ENCODE measurements at regions not wholly inside any gene's neighbourhood (a gene's known extent, or its start where the extent isn't known, plus 50 kb on each side); places are given as distances from the start of the nearest gene placed in this dataset.
"Not testable (repeated sequence)": the region's sequence is repeated elsewhere in the genome, so short reads cannot be mapped to it uniquely, and the experiment has no call there.

DNA sequence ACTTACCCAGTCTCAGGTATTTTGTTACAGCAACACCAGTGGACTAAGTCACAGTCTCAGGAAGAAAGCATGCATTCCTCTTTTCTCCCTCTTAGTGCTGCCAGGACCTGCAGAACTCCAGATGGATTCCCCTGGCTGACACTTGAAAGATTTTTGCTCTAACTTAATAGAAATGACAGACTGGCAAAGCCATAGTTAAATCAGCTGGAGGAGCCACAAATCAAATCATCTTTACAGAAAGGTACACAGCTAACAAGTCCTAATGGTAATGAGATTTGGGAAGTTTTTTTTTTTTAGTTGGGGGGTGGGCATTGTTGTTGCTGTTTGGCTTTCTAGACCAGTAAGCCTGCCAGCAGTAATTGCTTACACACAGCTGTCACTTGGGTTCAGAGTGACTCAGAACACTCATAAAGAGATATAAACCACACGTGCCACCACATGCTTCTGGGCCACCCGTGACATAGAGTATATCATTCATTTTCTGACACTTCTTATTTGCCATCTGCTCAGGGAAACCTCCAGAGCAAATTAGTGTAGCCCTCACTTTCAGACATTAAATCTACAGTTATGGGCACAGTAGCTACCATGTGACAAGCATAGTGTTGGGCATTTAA is 72.4 kb downstream of the FH start:
- DNase-seq = peak in 1 of 5 experiments; percentile 24

DNA sequence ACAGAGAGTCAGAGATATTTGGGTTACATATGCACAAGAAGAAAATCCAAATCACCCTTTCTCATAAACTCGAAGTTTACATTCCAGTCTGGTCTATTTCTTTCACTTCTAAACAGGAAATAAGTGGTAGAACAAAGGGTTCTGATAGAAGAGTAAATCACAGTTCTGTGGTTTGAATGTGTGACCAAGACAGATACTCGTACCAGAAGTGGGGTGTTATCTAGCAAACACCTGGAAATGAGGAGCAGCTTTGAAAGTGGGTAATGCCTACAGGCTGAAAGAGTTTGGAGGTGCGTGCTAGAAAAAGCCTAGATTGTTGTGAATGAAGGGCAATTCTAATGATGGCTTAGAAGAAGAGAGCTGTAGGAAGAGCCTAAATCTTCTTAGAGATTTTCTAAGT is 74.7 kb downstream of the FH start:
- peak in 1 of 5 experiments; percentile 23 for DNase-seq

DNA sequence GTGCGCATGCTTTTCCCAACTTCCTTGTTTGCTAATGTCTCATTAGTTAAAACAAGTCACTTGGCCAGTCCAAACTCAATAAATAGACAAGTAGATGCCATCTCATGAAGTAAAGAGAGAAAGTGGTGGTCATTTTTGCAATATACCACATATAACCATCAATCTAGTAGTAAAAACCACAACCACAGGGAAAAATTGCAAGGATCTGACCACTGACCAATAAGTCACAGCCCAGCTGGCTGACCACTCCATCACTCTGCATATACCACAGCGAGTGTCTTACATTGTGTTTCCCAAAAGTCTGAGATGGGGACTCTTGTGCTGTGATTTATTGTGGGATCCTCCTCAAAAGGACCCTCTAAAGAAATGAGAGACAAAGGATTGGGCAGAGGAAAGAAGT is 76.0 kb downstream of the FH start:
- no peak for DNase-seq

DNA sequence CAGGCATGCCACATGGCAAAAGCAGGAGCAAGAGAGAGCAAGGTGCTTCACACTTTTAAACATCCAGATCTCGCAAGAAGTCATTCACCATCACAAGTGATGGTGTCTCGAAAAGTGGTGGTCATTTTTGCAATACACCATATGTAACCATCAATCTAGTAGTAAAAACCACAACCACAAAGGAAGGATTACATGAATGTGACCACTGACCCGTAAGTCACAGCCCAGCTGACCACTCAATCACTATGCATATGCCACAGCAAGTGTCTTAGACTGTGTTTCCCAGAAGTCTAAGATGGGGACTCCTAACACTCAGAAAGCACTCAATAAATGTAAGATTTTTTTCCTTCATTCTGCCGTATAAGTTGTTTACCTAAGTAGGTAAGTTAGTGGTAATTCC is 76.9 kb downstream of the FH start:
- no peak for DNase-seq

DNA sequence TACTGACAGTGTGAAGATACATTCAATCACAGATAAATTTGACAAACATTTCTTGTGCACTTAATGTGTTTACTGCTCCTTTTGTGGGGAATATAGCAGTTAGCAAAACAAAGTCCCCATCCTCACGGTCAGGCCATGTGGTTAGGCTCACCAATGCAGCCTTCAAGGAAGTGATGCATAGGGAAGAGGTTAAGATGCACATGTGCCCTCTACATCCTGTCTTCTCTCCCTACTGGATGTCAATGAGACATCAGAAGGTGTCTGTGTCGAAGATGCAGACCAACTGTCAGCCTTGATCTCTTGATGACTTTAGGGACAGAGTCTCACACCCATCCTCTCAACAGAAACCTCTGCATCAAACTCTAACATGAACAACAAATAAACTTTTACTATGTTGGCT is 78.7 kb downstream of the FH start:
- no peak for DNase-seq

DNA sequence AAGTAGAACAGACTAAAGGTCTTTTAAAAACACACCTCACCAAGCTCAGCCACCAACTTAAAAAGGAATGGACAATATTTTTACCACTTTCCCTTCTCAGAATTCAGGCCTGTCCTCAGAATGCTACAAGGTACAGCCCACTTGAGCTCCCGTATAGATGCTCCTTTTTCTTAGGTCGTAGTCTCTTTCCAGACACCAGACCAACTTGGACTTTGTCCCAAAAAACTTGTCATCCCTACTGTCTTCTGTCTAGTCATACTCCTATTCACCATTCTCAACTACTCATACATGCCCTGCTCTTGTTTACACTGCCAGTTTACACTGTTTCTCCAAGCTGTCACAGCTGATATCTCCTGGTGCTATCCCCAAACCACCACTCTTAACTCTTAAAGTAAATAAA is 80.9 kb downstream of the FH start:
- not testable (repeated sequence) for DNase-seq

DNA sequence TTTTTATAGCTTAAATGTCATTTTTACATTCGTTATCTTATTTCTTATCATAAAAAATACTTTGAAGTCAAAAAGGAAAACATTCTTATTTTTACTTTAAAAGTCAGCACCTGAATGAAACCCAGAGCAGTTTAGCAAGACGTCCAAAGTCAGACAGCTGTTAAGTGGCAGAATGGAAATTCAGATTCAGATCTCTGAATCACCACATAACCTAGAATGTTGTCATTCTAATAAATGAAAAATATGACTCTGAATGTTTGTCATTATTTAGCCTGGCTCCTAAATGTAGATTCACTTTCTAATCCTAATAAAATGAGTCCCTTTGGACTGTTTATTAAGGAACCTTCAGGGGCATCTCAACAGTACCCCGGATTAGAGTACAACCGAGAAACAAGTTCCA is 75.2 kb upstream of the RGS7 start:
- DNase-seq = no peak

DNA sequence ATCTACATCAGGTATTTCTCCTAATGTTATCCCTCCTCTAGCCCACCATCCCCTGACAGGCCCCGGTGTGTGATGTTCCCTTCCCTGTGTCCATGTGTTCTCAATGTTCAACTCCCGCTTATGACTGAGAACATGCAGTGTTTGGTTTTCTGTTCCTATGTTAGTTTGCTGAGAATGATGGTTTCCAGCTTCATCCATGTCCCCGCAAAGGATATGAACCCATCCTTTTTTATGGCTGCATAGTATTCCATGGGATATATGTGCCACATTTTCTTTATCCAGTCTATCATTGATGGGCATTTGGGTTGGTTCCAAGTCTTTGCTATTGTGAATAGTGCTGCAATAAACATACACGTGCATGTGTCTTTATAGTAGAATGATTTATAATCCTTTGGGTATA is 68.1 kb upstream of the RGS7 start:
- not testable (repeated sequence) for DNase-seq

DNA sequence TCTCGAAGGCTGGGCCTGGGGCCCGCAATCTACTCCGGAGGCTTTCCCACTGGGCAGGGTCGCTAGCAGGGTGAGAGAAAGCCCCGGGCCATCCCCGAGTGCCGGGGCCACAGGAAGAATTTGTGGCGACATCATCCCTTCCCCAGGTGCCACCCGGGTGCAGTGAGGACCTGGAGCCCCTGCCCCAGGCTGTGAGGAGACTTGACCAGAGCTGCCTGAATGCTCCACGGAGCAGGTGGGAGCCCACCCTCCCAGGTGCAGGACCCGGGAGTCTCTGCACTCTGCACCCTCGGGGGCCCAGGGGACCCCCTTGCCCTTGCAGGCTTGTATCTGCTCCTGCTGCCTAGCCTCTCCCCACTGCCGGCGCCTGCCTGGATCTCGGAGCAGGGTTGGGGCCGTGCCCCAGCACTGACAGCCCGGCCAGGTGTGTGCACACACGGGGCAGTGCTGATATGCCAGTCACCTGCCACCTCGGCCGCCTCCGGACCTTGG is 67.5 kb upstream of the RGS7 start:
- DNase-seq = no peak

DNA sequence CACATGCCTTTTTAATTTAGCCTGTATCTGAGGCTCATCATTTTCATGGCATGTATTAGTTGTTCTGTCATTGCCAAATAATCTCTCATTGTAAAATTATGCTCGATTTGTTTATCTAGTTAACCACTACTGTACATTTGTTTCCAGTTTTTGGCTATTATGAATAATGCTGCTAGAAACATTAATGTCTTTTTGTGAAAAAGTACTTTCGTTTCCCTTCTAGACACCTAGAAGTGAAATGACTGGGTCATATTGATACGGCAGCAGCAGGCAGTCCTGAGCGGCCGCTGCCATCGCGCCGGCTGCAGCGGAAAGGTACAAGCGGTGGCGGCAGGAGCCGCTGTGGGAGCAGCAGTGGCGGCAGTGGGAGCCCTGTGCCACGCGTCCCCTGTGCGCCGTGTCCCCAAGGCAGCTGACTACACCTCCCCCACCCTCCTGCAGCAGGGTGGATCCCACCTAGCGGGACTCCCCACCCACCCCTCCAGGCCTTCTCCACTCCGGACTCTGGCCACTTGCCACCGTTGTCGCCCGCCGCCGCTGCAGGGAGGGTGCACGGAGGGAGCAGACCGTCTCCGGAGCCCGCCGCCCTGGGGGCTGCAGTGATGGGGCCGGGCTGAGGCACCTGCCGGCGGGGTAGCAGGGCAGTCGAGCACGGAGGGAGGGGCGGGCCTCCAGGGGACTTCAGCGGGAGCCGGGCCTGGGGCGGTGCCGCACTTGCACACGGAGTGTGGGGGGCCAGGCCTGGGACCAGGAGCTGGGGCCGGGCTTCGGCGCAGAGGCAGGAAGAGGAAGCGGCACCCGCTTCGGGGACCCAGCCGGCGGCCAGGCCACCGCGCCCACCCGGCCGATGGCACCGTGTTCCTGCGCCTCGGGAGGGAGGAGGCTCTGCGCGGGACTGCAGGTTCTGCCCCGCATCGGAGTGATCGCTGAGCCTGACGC is 66.8 kb upstream of the RGS7 start:
- peak in 1 of 5 experiments; percentile 57 for DNase-seq

DNA sequence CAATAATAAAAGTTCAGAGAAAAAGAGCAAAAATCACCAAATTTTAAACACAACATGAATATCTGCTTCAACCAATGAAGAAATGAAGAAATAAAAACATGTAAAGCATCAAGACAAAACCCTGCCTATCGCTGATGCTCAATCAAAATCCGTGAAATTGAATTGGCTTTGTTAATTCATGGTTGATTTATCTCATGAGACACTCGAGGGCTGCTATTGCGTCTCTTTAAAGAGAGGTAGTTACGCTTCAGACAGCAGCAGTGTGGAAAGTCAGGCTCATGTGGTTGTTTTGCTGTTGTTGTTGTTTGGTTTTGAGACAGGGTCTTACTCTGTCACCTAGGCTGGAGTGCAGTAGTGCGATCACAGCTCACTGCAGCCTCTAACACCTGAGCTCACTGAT is 65.5 kb upstream of the RGS7 start:
- DNase-seq = no peak

DNA sequence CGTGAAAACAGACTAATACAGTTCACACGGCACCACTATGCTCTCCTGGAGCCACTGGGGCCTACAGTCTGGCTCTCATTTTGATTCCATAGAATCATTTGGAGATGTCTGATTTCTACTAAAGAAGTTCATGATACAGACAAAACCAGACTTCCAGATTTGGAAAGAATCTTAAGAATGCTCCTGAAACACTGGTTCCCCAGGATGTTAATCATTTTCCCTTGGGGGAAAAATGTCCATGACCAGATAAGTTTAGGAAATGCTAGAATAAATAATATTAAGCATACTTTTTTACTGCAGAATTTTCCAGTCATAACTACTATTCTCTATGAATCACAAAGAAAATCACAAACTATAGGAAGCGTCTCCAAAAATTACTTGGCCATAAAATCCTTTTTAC is 63.0 kb upstream of the RGS7 start:
- DNase-seq = no peak

DNA sequence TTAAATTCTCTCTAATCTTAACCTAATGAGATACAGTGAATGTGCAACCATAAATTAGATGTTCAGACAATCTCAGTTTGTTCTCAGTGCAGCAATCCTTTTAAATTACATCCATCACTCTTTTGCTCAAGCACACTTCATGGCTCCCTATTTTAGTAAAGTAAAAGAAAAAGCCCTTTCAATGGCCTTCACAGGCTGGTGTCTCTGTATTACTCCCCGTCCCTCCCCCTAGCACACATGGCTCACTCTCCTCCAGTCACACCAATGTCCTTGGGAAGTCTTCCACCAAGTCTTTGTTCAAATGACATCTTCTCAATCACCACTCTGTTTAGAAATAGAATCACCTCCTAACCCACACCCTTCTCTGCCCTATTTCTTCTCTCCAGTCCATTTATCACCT is 60.3 kb upstream of the RGS7 start:
- DNase-seq = no peak

DNA sequence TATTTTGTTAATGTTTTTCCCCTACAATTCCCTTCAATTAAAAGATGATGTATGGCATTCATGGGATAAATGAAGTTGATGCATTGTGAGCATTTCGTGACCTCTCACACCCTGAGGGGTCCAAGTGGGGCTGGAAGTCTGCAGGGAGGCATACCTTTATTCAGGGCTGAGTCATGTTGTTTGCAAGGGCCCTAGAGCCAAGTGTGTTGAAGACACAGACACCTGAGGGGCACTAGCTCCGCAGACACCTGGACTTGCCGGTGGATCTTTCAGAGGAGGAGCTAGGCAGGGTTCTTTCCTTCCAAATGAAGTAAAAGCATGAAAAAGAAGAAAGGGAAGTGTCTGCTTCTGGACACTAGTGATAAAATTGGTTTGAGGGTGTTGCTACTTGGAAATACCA is 57.0 kb upstream of the RGS7 start:
- no peak for DNase-seq

DNA sequence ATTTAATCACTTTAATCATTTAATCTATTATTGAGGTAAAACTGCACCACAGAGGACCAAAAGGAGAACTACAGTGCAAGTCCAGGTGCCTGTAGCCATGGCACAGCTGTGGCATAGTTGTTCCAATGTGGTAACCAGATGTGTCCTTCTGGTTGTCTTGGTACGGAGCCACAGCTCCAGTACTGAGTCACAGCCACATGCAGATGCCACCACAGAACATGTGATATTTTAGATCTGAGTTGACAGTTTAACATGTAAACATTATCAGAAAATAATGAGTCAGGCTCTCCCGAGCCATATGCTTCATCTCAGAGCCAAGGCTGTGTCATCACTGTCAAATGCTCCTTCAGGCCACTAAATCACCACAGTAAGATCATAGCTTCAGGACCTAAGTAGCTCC is 56.4 kb upstream of the RGS7 start:
- DNase-seq = peak in 1 of 5 experiments; percentile 65

DNA sequence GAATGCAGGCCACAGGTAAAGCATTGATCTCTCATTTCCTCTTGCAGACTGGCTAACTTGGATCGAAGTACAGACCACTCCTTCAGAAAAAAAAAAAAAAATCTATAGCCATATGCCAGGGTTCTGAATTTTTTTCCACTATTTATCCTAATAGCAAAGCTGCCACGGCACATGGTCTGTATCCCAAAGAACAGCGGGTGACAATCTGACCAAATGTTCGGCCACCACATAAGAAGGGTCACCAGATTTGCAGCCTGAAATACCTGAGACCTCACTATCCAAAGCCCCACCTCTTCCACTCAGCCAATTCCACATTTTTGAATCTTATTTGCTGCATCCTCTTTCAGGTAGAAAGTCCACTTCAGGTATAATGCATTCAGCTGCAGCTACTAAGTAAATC is 55.6 kb upstream of the RGS7 start:
- no peak for DNase-seq

DNA sequence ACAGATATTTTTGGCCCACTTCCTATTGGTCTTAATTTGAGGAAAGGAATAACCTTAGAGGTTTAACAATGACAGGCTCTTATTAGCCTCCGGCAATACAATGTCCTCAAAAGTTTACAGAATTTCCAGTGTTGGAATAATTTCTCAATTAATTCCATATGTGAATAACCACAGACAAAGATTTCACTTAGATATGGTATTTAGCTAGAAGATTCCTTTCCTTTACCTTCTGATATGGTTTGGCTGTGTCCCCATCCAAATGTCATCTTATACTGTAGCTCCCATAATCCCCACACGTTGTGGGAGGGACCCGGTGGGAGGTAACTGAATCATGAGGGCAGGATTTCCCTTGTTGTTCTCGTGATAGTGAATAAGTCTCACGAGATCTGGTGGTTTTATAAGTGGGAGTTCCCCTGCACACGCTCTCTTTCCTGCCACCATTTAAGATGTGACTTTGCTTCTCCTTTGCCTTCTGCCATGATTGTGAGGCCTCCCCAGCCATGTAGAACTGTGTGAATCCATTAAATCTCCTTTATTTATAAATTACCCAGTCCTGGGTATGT is 54.9 kb upstream of the RGS7 start:
- peak in 1 of 5 experiments; percentile 2 for DNase-seq

DNA sequence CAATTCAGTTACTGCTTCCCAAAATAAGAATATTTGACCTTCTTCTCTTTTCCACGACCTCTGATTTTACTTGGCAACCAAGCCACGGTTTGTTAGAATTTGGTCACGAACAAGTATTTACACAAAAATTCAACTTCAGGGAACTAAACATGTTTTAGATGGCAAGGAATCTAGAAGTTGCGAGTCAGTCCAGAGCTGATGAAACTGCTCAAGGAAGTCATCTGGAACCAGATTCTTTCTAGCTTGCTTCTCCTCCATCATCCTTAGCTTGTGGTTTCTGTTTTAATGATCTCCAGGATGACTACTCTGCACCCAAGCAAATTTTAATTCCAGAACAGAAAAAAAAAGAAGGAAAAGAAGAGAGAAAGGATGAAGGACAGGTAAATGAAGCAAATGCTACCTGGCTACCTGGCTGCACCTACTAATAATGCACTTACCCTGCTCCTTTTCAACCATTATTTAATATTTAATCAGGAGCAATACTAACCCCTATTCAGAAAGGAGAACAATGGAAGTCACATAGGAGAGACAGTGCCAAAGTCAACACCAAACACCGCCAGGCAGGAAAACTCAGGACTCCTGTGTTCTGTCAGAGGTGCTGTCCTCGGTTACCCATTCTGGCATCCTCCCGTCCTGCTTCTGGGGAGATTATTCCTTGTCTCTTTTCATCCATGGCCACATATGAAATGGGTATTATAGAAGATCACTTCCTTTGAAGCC is 54.2 kb upstream of the RGS7 start:
- DNase-seq = no peak

DNA sequence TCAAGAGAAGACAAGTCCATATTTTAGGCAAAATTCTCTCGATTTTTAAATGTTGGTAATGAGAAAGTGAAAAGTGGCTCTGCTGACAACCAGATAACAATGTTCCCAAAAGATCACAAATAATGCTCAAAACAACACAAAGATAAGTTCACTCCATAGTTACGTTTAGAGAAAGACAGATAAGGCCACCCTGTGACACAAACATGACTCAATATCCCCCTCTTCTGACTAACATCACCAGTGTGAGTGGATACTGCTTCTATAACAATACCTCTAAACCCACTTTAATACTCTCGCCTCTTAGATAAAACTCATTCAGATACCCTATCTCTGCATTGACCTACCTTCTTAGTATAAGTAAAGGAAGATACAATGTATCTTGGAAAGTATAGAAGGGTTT is 51.2 kb upstream of the RGS7 start:
- no peak for DNase-seq

Data from T-helper 2 cell (primary cell).